GM19438 (cell line): ENCODE measurements at regions not wholly inside any gene's neighbourhood (a gene's known extent, or its start where the extent isn't known, plus 50 kb on each side); places are given as distances from the start of the nearest gene placed in this dataset.
"Not testable (repeated sequence)": the region's sequence is repeated elsewhere in the genome, so short reads cannot be mapped to it uniquely, and the experiment has no call there.

ENCODE experiments used
- ATAC-seq: cut with Tn5 transposase; IDR thresholded peaks from one replicate; pipeline ENCODE4 v1.9.1; 2021; ENCODE audit warnings: low read depth; ENCODE audit not compliant: unreplicated experiment

DNA sequence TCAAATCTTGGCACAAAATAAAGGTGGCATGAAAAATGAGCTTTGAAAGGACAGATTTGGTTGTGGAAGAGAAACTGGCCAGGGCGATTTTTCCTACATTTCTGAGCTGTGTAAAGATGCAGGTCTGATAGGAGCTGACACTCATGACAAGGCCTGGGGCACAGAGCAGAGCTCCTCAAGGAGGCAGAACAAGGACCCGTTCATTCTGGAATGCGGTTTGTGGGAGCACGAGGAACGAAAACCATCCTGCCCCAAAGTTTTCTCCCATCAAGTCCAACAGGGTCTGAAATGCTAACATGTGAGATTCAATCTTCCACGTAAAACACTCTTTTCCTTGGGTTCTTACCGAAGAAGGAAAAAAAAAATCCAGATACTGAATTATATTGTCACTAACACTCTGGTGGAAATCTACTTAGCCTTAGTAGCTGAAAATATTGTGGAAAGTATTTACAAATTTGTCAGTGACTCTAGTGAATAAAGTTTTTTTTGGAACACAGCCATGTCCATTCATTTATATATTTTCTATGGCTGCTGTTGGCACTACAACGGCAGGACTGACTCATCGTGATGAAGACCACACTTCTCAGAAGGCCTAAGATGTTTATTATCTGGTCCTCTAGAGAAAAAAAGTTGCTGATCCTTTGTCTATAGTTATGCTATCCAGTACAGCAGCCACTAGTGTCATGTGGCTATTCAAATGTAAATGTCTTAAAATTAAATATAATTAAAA lies 215.7 kb downstream of the BAMBI start:
- ATAC-seq, result no peak

DNA sequence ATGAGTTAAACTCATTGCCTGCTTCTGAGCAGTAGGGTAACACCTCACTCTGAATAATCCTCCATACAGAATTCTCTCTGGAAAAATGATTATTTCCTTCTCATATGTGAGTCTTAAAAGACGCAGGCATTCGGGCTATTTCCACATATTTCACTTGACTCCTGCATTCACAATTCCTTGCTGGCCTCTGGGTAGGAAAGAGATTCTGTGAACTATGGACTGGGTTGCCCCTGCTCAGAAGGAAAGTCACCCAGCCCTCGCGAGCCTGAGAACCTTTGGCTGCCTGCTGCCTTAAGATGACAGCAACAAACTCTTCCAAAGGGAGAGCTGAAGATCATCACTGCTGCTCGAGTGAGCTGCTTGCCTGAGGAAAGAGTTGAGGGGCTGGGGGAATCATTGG lies 216.8 kb downstream of the BAMBI start:
- no peak for ATAC-seq

DNA sequence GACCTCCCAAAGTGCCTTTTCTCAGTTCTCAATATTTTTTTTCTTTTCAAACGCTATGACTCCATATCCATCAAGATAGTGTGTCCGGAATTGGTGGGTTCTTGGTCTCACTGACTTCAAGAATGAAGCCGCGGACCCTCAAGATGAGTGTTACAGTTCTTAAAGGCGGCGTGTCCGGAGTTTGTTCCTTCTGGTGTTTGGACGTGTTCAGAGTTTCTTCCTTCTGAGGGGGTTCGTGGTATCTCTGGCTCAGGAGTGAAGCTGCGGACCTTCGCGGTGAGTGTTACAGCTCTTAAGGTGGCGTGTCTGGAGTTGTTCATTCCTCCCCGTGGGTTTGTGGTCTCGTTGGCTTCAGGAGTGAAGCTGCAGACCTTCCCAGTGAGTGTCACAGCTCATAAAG lies 218.3 kb downstream of the BAMBI start:
- ATAC-seq, result not testable (repeated sequence)

DNA sequence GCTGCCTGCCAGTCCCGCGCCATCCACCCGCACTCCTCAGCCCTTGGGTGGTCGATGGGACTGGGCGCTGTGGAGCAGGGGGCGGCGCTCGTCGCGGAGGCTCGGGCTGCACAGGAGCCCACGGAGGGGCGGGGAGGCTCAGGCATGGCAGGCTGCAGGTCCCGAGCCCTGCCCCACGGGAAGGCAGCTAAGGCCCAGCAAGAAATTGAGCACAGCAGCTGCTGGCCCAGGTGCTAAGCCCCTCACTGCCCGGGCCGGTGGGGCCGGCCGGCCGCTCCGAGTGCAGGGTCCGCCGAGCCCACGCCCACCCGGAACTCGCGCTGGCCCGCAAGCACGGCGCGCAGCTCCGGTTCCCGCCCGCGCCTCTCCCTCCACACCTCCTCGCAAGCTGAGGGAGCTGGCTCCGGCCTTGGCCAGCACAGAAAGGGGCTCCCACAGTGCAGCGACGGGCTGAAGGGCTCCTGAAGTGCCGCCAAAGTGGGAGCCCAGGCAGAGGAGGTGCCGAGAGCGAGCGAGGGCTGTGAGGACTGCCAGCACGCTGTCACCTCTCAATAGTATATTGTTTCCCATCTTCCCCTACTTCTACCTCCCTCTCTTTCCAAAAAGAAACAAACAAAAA lies 219.6 kb downstream of the BAMBI start:
- ATAC-seq, result not testable (repeated sequence)

DNA sequence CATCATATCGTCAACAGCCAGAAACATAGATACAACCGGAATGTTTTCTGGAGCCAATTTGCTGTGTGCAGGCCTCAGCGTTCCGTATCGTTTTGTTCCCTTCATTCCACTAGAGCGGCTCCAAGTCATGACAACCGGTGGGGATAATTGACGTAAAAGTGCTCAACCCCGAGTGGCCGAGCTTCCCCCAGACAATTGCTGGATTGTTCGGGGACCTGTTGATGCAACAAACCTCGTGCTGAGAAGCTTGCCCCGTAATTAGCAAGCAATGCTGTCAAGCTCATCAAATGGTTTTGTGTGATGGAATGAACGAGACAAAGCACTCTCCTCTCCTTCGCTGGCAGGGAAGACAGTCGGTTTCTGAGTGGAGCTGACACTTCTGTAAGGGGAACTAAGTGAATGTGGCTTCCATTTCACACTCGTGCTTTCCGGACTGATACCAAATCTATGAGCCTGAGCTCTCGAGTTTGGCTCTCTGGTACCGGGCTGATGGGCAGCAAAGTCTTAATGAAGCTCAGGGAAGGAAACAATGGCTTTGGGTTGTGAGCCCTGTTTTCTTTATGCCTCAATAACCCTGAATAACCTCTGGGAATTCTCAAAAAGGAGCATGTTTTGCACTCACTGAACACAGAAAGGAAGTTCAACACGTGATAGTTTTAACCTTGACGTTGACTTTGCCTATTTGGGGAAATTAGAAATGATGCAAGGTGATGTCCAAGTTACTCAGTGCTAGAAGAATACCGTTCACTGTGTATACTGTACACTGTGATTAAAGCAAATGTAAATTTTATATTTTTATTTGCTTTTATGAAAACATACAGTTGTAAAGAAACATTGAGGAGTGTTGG lies 220.5 kb downstream of the BAMBI start:
- no peak for ATAC-seq

DNA sequence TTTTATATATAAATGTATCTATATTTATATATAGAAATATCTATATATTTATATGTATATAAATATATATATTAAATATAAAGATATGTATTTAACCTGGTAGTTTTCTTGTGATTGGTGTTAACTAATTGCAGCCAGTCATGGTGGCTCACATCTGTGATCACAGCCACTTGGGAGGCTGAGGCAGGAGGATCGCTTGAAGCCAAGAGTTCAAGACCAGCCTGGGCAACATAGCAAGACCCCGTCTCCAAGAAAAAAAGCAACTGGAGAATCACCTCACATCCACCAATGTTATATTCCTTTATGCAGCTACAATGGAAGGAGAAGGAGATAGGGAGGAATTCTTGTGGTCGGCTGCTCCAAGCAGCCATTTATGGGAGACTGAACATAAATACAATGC lies 224.9 kb downstream of the BAMBI start:
- ATAC-seq, result no peak

DNA sequence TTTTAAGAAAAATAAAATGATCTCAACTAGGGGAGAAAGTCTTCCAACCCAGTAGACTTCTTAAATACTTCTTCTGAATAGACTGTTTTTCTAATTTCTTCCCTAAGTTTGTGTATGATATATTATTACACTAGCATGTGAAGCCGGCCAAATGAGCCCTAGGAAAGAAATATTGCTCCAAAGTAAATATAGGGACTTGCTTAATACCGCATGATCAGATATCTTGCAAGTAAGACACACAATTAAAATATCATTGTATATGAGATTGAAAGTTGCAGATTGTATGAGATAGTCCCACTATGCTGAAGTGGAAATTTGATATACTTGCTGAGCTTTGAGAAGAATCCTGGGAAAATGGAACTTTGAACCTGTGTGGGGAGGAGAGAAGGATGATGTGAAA lies 225.7 kb downstream of the BAMBI start:
- ATAC-seq, result no peak

DNA sequence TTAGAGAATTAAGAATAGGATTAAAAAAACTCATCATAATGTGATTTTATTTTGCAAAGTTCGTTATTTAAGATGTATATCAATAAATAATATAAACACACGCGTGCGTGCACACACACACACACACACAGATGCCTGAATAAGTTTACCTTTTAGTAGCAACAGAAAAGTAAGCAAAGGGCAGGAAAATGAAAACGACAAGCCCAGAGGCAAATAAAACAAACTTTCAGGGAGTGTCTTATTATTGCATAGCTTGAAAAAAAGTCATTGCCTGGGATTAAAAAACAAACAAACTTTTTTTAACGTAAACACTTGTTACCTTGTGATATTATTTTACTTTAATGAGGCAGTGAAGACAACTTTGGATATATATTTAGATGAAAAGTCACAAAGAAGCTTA lies 226.4 kb downstream of the BAMBI start:
- no peak for ATAC-seq

DNA sequence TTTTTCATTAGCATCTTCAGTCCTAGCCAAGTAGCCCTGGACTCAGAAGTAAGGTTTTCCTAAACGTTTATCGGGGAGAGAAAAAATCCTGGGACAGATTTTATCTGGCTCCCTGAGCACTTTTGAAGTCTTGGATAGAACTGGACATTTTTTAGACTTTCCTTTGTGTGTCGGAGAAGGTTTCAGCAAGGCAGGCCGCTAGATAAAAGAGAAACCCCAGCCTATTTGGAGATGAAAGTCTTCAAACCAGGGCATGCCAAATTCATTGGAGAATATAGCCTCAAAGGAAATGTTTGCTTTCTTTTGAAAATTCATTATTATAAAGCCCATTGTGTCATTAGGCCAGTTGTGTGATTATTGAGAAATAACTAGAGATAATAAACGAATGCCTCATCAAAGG lies 228.1 kb downstream of the BAMBI start:
- no peak for ATAC-seq

DNA sequence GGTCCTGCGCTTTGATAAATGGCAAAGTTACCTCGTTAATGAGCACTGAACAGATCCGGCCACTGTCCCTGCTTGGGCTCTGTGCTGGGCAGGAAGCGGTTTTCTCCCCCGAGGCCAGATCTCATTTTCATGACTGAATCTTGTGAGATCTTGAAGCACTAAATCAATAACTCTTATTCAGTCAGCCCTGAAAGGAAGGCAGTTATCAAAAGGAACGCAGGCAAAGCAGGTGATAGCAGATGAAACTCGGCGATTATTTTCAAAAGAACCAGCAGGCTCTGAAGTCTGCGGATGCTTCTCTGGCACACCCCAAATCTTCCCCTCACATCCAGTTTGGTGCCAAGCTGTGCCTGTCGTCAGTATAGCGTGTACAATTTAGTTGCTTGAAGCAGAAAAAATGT lies 228.7 kb downstream of the BAMBI start:
- ATAC-seq, result no peak

DNA sequence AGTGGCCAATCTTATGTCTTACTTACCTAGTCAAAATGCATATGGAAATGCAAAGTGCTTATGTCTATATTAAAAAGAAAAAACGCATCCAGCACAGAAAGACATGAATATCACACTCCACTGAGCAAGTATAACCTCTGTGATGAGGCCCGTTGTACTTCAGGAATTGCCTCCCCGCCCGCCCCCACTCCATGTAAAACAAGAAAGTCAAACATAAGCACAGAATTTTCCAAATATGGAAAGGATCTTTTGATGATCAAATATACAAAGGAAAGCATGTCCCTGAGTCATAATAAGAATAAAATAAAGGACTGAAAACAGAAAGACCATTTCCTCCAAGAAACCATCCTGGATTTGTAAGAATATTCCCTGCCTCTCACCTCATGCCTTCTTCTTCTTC lies 229.1 kb downstream of the BAMBI start:
- no peak for ATAC-seq

DNA sequence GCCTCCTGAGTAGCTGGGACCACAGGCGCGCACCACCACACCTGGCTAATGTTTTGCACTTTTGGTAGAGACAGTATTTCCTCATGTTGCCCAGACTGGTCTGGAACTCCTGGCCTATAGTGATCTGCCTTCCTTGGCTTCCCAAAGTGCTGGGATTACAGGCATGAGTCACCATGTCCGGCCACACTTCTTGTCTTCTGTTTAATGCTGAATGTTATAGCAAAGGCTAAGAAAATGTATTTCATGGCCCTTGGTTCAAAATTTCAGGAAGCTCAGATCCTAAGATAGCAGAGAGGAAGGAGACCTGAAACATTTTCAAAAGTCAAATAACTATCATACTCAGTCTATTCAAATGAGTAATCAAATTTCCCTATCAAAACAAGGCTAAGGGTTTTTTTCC lies 229.6 kb downstream of the BAMBI start:
- ATAC-seq, result no peak

DNA sequence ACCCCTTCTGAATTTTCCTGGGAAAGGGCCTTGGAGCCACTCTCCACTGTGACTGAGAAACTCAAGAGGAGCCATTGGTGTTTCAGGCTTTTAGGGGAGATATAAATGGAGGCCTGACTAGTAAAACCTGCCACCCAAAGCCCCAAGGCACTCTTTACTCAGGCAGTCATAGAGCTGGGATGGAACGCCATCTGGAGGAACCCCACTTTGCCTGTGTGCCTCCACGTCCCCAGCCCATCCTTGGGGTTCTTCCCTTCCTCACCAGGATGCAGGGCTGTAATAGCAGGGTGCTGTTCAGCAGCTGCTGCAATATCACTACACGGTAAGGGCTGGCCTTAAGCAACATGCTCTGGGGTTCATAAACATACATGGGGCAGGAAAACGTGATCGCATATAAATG lies 232.6 kb downstream of the BAMBI start:
- ATAC-seq, result no peak

DNA sequence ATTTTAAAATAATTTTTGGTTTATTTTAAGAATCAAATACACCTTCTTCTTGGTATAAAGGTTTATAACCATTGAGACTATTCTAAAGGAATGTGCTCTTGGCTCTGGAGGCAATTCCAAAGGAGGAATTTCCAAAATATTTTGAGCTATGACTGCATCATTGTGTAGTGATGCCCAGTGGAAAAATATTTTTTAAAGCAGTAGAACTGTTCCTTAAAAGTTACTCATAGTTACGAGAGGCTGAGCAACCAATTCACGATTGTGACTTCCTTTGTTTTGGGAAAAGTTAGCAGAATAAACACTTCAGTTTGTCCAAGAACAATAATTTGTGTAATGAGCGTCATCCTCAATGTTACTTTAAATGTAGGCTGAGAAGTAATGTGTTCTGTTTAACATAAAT lies 233.6 kb downstream of the BAMBI start:
- ATAC-seq, result no peak

DNA sequence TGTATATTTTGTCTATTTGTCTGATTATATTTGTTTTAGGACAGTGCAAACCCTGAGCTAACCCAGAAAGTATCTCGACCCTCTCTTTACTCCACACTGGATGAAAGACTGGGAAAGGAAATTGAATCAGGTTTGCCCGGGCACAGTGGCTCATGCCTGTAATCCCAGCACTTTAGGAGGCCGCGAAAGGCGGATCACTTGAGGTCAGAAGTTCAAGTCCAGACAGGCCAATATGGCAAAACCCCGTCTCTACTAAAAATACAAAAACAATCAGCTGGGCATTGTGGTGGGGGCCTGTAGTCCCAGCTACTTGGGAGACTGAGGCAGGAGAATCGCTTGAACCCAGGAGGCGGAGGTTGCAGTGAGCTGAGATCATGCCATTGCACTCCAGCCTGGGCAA lies 234.2 kb downstream of the BAMBI start:
- ATAC-seq, result not testable (repeated sequence)

DNA sequence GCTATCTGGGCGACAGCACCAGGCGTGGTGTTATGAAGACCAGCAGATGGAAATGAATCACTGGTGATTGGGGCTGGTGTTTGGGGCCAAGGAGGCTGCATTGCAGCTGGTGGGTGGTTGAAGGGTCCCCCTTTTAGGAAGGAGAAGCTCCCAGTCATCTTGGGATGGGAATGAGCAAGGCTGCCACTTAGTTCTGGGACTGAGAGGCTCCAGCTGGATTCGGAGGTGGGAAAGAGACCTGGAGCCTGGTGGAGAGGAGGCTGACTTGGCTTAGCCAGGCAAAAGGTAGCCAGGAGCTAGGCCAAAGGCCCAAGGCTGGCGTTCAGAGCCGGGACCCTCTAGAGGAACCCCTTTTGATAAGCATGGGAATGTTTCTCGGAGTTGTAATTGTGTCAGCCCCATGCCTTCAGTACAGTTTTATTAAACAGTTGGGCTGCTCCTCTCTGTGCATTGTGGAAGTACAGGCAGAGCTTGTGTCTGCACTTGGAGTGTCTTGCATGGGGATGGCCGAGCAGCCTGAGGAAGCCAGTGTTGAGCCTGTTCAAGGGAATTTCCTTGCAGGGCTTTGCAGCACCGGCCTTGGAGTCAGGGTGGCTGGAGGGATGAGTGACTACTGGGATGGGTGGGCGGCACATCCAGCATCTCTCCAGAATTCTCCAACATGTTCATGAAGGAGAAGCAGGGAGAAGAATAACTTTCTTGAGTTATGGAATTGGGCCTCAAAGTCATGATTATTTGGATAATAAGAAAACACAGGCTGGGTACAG lies 234.9 kb downstream of the BAMBI start:
- no peak for ATAC-seq

DNA sequence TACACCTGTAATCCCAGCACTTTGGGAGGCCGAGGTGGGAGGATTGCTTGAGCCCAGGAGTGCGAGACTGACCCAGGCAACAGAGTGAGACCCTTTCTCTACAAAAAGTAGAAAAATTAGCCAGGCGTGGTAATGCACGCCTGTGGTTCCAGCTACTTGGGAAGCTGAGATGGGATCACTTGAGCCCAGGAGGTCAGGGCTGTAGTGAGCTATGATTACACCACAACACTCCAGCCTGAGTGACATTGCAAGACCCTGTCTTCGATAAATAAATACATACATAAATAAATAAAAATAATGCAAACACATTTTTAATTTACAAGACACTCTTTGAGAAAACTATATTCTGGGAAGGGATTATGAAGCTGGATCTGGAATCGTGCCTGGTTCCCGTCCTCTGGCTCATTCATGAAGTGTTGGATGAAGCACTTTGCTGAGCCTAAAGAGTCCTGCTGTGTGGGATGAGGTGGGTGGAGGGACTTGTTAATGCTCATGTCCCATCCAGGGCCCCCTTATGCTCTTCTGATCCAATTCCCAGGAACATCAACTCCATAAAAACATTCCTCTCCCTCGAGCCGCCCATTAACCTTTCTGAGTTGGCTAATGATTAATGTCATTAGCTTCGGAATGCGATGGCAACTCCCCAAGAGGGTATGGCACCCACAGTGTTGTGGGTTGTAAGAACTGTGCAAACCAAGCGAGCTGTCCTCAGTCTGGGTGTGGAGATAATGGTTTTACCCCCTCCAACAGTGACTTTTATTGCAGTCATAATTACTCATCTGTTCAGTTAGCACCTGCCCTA lies 236.3 kb downstream of the BAMBI start:
- no peak for ATAC-seq

DNA sequence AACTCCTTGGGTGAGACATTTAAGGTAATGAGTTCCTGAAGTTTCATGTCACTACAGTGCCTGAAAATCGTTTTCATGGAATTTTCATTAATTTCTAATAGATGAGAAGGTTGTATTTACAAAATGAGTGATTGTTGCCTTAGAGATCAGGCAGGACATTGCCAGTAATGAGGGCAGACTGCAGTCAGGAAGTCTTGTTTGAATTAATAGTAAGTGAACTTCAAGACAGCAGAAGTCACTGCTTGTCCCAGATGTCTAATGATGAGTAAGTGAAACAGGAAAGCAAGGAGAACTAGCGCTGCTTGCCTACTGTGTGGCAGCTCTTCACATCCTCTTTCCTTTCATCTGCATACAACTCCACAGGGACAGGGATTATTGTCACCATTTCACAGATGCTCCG lies 237.4 kb downstream of the BAMBI start:
- no peak for ATAC-seq

DNA sequence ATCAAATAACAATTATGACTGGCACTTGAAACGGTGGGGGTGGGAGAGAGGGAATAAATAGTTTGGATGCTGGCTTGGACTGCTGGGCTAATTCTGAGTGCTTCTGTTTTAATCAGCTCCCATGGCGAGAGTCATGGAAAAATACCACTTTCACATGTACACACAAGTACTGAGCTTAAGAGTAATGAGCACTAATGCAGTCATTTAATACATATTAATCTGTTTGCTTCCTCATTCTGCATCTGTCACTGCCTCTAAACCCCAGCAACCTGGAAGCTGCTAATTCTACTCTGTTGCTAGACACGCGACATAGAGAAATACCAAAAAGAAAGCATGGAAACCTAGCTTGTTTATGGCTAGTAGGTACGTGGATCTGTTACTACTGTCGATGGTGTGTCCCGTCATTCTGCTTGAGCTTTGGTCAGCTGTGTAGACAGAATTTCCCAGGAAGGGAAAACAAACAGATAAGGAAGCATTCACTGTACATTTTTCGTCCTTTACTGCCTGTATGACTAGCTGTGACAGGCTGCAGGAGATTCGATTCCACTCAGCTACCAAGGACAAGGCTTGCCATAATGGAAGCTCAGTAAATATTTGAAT lies 238.8 kb downstream of the BAMBI start:
- no peak for ATAC-seq

DNA sequence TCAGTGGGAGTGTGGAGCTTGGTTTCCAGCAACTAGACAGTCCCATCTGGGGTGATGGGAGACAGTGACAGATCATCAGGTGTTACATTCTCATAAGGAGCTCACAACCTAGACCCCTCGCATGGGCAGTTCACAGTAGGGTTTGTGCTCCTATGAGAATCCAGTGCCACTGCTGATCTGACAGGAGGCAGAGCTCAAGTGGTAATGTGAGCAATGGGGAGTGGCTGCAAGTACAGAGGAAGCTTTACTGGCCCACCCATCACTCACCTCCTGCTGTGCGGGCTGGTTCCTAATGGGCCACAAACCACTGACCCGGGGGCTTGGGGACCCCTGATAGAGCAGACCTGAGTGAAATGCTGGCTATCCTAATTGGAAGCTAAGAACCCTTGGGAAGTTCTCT lies 242.8 kb downstream of the BAMBI start:
- ATAC-seq, result no peak
